HL-60/S4 treated with retinoic acid at 250 ng/mL for 4 days and 3 days (cell line): ENCODE measurements at regions not wholly inside any gene's neighbourhood (a gene's known extent, or its start where the extent isn't known, plus 50 kb on each side); places are given as distances from the start of the nearest gene placed in this dataset.

ENCODE experiments used
- in situ Hi-C: fragments of 300-500 bp; cut with MboI; formaldehyde crosslinking; loops from 2 replicates; pipeline ENCODE4 v1.7.0; 2022; ENCODE audit warnings: low sequenced_read_pairs

- in situ Hi-C loops = no loop called here
Observed at GRCh38 chr4:110770353-110770752, 147.5 kb upstream of the PITX2 start.

GRCh38 chr4:110778521-110778920 lies 155.6 kb upstream of the PITX2 start:
- in situ Hi-C loops = no loop called here

DNA sequence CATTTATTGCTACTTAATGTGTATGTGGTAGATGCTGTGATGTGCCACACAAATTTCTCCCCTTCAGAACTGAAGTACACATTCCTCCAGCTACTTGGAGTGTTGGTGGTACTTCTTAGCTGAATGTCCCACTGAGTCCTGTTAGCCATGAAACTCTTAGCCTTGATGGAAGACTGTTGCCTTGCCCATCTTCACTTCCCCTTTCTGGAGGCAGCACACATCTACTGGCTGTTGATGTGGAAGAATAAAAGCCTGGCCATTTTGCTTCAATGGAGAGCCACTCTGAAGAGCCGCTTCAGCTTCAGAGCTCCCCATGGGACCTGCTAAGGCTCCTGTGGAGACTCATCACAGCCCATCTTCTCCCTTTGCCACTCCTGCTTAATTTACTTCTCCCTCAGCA lies 157.7 kb upstream of the PITX2 start:
- in situ Hi-C loops = no loop called here

DNA sequence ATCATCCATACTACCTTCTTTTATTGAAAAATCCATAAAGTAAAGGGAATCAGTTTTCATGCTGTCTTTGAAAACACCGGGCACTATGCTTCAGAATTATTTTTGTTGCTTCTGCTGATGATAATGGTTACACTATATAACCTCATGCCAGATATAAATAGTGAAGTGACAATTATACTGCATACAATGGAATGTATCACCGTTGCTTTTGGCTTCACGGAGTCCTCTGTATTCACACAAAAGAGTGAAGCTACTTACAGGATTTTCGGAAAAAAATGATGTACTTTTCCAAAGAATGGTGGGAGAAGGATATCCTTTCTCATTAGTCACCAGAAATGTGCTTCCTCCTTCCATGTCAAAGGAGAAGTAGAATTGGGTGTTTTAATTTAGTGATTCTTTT lies 159.1 kb upstream of the PITX2 start:
- in situ Hi-C loops = no loop called here

DNA sequence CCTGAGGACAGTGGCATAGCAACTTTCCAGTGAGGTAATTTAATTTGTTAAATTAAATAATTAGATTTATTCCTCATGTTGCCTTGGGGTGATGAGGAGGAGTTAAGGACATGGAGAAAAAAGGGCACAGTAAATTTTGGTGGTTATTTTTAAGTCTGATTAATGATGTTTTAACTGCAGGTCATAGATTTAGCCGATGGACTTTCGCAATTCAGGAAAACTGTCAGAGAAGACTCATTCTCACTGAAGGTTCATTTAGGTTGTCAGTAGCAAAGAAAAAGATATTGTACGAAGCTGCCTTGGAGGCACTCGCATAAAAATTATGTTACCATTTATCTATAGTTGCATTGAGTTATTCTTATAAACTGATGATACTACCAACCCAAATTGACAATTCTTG lies 164.2 kb upstream of the PITX2 start:
- in situ Hi-C loops = no loop called here

GRCh38 chr4:110787707-110788106 lies 164.8 kb upstream of the PITX2 start:
- in situ Hi-C loops = no loop called here

GRCh38 chr4:110788302-110788701 lies 165.4 kb upstream of the PITX2 start:
- in situ Hi-C loops = no loop called here

GRCh38 chr4:110792036-110792435 lies 169.2 kb upstream of the PITX2 start:
- in situ Hi-C loops = no loop called here

GRCh38 chr4:110793381-110793801 lies 170.5 kb upstream of the PITX2 start:
- in situ Hi-C loops = no loop called here

DNA sequence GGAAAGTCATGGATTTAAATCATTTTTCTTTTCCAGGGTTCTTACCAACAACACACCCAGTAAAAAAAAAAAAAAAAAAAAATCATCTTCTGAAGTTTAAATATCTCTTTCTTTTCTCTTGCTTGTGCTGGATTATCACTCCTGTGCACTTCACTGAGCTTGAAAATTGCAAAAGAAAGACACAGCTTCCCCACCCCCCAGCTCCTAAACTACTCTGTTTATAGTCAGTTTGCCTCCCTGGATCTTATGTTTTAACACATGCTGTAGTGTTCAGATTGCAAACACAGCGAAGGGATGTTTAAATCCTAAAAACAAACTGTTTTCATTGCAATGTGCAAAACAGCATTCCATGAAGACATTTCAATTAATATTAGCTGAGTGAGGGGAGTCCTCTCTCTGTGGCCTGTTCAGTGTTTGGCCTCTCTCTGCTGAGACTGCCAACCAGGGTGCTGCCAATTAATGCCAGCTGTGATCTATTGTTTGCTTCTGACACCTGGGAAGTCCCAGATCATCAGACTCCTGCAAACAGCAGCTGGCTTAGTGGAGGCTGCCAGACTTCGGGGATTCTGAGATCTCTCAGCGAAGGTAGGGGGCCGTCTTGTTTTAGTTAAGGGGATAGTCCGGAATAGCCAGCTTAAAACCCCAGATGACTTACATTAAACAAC lies 171.1 kb upstream of the PITX2 start:
- in situ Hi-C loops = no loop called here

DNA sequence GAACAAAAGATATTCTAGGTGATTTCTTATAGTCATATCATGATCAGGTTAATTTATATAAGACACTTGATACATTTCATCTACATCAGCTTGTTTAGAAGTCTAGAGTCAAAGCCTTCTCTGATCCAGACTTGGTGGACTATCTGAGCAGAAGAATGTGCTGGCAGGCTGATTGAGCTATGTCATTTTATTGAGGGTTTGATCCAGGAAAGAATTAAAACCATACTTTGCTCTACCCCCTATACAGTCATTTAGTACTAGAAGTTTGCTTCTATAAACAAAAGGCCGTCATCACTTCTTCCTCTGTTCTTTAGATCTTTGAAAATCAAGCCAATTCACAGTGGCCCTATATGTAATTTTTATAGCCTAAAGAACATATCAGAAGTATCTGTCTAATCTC lies 173.1 kb upstream of the PITX2 start:
- in situ Hi-C loops = no loop called here

- in situ Hi-C loops = no loop called here
Observed at GRCh38 chr4:110797486-110797885, 174.6 kb upstream of the PITX2 start.

DNA sequence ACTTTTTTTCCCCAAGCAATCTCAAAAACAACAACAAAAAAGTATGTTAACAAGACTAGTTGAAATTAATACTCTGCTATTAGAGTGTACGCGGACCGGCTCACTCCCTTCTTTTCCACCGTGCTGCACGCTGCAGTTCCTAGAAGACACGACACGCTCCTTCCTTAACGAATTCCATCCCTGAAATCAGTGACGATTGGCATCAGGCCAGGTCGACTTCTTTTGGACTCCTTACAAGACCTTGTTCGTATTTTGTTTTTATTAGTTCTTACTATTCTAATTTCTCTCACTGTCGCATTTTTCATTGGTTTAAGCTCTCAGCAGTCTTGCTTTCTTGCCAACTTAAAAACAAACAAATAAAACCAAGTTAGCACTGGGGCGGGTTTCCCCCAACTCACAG lies 175.8 kb upstream of the PITX2 start:
- in situ Hi-C loops = no loop called here

DNA sequence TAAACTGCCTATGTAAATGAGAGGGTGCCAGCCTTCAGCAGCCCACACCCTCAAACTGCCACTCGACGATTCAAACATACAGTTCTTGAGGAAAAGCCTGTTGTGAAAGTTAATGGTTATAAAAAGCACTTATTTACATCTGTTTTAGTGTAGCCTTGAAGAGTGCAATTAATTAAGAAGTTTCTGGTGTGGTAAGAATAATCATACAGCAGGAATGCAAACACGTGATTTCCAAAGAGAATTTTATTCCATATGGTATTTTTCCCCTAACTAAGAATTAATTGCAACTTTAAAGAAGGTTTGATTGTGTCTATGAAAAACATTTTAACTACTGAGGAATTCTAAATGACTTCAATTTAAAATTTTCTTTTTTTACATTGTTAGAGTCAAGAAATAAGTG lies 176.3 kb upstream of the PITX2 start:
- in situ Hi-C loops = no loop called here

GRCh38 chr4:110801591-110801990 lies 178.7 kb upstream of the PITX2 start:
- in situ Hi-C loops = no loop called here

- in situ Hi-C loops = no loop called here
Observed at GRCh38 chr4:110808351-110808878, 185.5 kb upstream of the PITX2 start.

DNA sequence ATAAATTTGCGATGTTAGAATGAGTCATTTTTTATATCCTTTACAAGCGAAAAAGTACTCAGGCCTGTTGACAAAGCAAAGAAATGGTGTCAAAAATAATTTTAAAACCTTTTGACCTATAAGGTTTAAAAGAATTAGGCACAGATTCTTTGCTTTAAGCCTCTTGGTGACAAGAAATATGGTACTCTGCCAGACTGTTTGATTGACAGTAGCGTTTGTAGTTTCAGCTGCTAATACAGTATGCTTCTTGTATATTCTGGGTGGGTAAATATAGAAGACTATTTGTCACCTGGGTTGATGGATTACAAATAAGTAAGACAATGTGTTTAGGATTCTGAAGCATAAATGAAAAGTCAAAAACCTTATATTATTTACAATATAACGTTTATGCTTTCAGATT lies 193.1 kb upstream of the PITX2 start:
- in situ Hi-C loops = no loop called here

GRCh38 chr4:110816367-110816766 lies 193.5 kb upstream of the PITX2 start:
- in situ Hi-C loops = no loop called here

DNA sequence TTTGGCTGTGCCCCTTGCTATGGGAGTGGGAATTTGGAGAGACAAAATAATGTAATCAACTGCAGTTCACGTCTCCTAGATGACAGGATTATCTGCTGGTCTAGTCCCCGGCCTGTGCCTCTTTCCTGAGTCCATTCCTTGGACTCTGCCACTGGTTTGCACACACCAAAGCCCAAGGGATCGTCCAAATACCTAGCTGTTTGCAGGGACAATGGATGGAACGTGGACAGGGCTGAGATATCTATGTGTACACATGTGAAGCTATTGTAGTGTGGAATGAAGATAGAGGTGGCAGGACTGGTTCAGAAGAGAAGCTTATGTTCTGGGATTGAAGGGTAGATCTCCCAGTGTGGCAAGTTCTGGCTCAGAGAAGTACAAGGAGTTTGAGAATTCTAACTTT lies 198.3 kb upstream of the PITX2 start:
- in situ Hi-C loops = no loop called here

GRCh38 chr4:110823251-110823650 lies 200.4 kb upstream of the PITX2 start:
- in situ Hi-C loops = no loop called here

DNA sequence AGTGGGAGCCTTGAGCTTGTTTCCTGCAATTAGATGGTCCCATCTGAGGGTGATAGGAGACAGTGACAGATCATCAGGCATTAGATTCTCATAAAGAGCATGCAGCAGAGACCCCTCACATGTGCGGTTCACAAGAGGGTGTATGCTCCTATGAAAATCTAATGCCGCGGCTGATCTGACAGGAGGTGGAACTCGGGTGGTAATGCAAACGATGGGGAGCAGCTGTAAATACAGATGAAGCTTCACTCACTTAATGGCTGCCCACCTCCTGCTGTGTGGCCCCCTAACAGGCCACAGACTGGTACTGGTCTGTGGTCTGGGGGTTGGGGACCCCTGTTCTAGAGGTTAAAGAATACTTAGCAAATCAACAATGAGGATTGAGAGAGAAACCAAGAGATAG lies 201.5 kb upstream of the PITX2 start:
- in situ Hi-C loops = no loop called here

GRCh38 chr4:110826656-110827055 lies 203.8 kb upstream of the PITX2 start:
- in situ Hi-C loops = no loop called here

DNA sequence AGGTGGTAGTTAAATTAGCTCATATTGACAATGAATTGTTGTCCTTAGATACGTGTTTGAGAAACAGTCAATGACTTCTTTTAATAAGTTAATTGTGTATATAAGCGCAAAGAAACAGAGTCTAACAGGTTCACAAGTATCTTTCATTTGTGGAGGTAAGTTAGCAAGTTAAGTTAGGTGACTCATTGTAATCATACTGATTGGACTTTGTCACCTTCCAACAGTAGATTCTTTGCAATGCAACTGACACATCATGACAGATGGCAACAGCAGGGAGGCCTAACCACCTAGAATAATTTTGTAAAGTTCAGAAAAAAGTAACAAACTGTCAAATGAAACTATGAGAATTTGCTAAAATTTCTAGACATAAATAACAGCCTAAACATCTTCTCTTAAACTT lies 207.6 kb upstream of the PITX2 start:
- in situ Hi-C loops = no loop called here
